Dendritic cell treated with granulocyte-macrophage colony-stimulating factor and Interleukin-4, amounts not matched to agents 40 ng/mL and 50 ng/mL, for 4 days (primary cell): ENCODE measurements at regions not wholly inside any gene's neighbourhood (a gene's known extent, or its start where the extent isn't known, plus 50 kb on each side); places are given as distances from the start of the nearest gene placed in this dataset.

Experiments used
- H3K27ac Mint-ChIP-seq: one replicate; pipeline ENCODE4 v1.8.0; 2022; ENCODE audit warnings: mild to moderate bottlenecking, mixed read lengths
- H3K27me3 Mint-ChIP-seq: one replicate; pipeline ENCODE4 v1.8.0; 2022; ENCODE audit warnings: mild to moderate bottlenecking, mixed read lengths
- H3K36me3 Mint-ChIP-seq: one replicate; pipeline ENCODE4 v1.8.0; 2022; ENCODE audit warnings: low read depth, mixed read lengths
- H3K4me1 Mint-ChIP-seq: one replicate; pipeline ENCODE4 v1.8.0; 2022; ENCODE audit warnings: low read depth, mixed read lengths
- H3K4me3 Mint-ChIP-seq: one replicate; pipeline ENCODE4 v1.8.0; 2022; ENCODE audit warnings: mild to moderate bottlenecking, moderate library complexity, mixed read lengths
- H3K9me3 Mint-ChIP-seq: one replicate; pipeline ENCODE4 v1.8.0; 2022; ENCODE audit warnings: mixed read lengths
- intact Hi-C: fragments of 100-400 bp; cut with micrococcal nuclease; formaldehyde crosslinking; loops from one replicate; pipeline ENCODE4 v1.15.0; 2022

- H3K27ac Mint-ChIP-seq, result no peak overlapping the region
- intact Hi-C loops, result no loop called here
- H3K9me3 Mint-ChIP-seq, result no peaks in the 10 kb centered on the region
- H3K4me1 Mint-ChIP-seq, result no peaks in the 10 kb centered on the region
- peaks cover 9% of the 10 kb centered on the region for H3K27me3 Mint-ChIP-seq
- H3K36me3 Mint-ChIP-seq, result no peaks in the 10 kb centered on the region
- H3K4me3 Mint-ChIP-seq, result no peak overlapping the region
These were observed 104.7 kb upstream of the GSE1 start for GRCh38 chr16:85508388-85508787.

- Mint-ChIP-seq H3K36me3 (no peaks in the 10 kb centered on the region), H3K9me3 (no peaks in the 10 kb centered on the region), H3K27me3 (peaks cover 12% of the 10 kb centered on the region), H3K27ac (no peak overlapping the region), H3K4me3 (no peak overlapping the region), H3K4me1 (no peaks in the 10 kb centered on the region)
- intact Hi-C loops, result no loop called here
These were observed 104.1 kb upstream of the GSE1 start for GRCh38 chr16:85508993-85509392.

DNA sequence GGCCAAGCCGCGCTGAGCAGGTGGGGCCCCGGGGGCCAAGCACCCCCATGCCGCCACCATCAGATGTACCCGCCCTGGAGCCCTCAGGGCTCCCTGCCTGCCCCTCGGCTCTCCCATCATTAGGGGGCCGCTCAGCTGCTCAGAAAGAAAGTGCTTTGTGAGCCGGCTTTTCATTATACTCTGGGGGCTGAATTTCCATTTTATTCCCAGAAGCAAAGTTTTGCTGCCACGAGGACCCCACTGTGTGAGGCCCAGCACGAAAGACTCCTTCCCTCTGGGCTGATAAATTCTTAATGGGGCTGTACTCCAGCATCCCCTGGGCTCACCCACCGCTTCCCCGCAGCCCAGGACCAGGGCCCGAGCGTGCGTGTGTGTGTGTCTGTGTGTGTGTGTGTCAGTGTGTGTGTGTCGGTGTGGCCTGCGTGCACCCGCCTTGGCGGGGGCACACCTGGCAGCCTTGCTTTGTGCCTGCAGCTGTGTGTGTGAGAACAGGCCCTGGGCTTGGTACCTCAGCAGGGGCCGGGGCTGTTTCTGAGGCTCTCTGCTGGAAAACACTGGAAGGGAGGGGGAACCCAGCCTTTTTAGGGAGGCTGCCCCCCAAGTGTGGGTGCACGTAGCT, 103.0 kb upstream of the GSE1 start:
- H3K4me3 Mint-ChIP-seq, result no peak overlapping the region
- no peaks in the 10 kb centered on the region for H3K36me3 Mint-ChIP-seq
- peaks cover 12% of the 10 kb centered on the region for H3K27me3 Mint-ChIP-seq
- H3K27ac Mint-ChIP-seq, result no peak overlapping the region
- H3K4me1 Mint-ChIP-seq, result no peaks in the 10 kb centered on the region
- H3K9me3 Mint-ChIP-seq, result no peaks in the 10 kb centered on the region
- intact Hi-C loops, result no loop called here

GRCh38 chr16:85511938-85512807, 100.9 kb upstream of the GSE1 start:
- Mint-ChIP-seq H3K36me3 (no peaks in the 10 kb centered on the region), H3K9me3 (no peaks in the 10 kb centered on the region), H3K4me1 (no peaks in the 10 kb centered on the region), H3K27me3 (peaks cover 12% of the 10 kb centered on the region), H3K4me3 (no peak overlapping the region), H3K27ac (no peak overlapping the region)
- intact Hi-C loops, result no loop called here

DNA sequence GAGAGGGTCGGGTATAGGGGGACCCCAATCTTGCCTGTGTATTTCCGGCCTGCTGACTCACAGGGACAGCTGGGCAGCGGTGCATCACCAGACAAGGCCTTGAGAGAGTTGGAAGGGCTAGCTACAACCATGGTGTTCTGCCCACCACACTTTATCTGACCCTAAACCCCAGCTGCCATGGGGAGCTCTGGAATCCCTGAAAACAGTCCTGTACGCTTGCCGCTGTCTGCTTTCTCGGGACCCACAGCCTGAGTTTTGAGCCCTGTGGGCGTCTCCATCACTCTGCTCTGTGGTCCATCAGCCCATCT, 100.4 kb upstream of the GSE1 start:
- Mint-ChIP-seq H3K4me1 (no peaks in the 10 kb centered on the region), H3K9me3 (no peaks in the 10 kb centered on the region), H3K27me3 (peaks cover 14% of the 10 kb centered on the region), H3K36me3 (no peaks in the 10 kb centered on the region), H3K27ac (no peak overlapping the region), H3K4me3 (no peak overlapping the region)
- intact Hi-C loops, result no loop called here

DNA sequence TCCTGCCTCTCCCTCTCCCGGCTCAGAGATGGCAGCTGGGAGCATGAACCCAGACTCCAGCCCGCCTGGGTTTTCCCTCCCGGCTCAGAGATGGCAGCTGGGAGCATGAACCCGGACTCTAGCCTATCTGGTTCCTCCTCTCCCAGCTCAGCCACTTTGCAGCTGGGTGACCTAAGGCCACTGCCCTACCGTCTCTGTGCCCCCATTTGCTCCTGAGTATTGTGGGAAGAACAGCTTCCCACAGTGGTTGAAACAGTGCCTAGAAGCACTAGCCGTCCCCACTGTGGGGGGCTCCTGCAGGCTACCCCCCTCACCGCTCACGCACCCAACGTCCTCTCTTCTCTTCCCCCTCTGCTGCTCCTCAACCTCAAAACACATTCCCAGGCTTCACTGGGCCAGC, 99.9 kb upstream of the GSE1 start:
- Mint-ChIP-seq H3K27me3 (peaks cover 14% of the 10 kb centered on the region), H3K36me3 (no peaks in the 10 kb centered on the region), H3K4me1 (no peaks in the 10 kb centered on the region), H3K4me3 (no peak overlapping the region), H3K9me3 (no peaks in the 10 kb centered on the region), H3K27ac (no peak overlapping the region)
- intact Hi-C loops, result no loop called here

GRCh38 chr16:85513649-85514048, 99.5 kb upstream of the GSE1 start:
- no peaks in the 10 kb centered on the region for H3K36me3 Mint-ChIP-seq
- intact Hi-C loops, result no loop called here
- no peak overlapping the region for H3K4me3 Mint-ChIP-seq
- H3K27me3 Mint-ChIP-seq, result peaks cover 14% of the 10 kb centered on the region
- no peaks in the 10 kb centered on the region for H3K4me1 Mint-ChIP-seq
- H3K9me3 Mint-ChIP-seq, result no peaks in the 10 kb centered on the region
- no peak overlapping the region for H3K27ac Mint-ChIP-seq

GRCh38 chr16:85514295-85514597, 98.9 kb upstream of the GSE1 start:
- Mint-ChIP-seq H3K4me3 (no peak overlapping the region), H3K9me3 (no peaks in the 10 kb centered on the region), H3K36me3 (no peaks in the 10 kb centered on the region), H3K27ac (no peak overlapping the region), H3K4me1 (no peaks in the 10 kb centered on the region), H3K27me3 (peaks cover 12% of the 10 kb centered on the region)
- intact Hi-C loops, result no loop called here

GRCh38 chr16:85514598-85515318, 98.4 kb upstream of the GSE1 start:
- no peaks in the 10 kb centered on the region for H3K9me3 Mint-ChIP-seq
- no peaks in the 10 kb centered on the region for H3K36me3 Mint-ChIP-seq
- H3K4me3 Mint-ChIP-seq, result no peak overlapping the region
- peaks cover 9% of the 10 kb centered on the region for H3K27me3 Mint-ChIP-seq
- H3K4me1 Mint-ChIP-seq, result no peaks in the 10 kb centered on the region
- no peak overlapping the region for H3K27ac Mint-ChIP-seq
- intact Hi-C loops, result no loop called here

- intact Hi-C loops, result no loop called here
- Mint-ChIP-seq H3K4me3 (no peak overlapping the region), H3K9me3 (no peaks in the 10 kb centered on the region), H3K4me1 (no peaks in the 10 kb centered on the region), H3K27ac (no peak overlapping the region), H3K27me3 (peaks cover 9% of the 10 kb centered on the region), H3K36me3 (no peaks in the 10 kb centered on the region)
These were observed 97.8 kb upstream of the GSE1 start for GRCh38 chr16:85515319-85515745.

GRCh38 chr16:85515830-85516397, 97.2 kb upstream of the GSE1 start:
- intact Hi-C loops, result no loop called here
- Mint-ChIP-seq H3K27ac (no peak overlapping the region), H3K4me3 (no peak overlapping the region), H3K27me3 (peaks cover 9% of the 10 kb centered on the region), H3K9me3 (no peaks in the 10 kb centered on the region), H3K36me3 (no peaks in the 10 kb centered on the region), H3K4me1 (no peaks in the 10 kb centered on the region)

DNA sequence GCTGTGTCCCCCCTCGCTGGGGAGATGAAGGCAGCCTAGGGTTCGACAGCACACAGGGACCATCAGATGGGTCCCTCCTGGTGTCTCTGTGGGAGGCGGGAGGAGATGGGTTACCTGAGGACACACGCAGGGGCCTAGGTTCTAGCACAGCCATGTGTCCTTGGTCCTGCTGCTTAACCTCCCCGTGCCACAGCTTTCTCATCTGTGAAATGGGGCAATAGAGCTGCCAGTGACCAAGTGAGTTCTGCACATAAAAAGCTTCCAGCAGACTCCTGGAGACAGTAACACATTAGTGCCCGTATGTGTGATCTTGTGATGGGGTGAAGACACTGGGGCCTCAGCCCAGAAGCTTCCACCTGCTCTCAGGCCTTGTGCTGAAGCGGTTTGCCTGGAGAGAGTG, 96.0 kb upstream of the GSE1 start:
- no peak overlapping the region for H3K4me3 Mint-ChIP-seq
- H3K27ac Mint-ChIP-seq, result no peak overlapping the region
- no peaks in the 10 kb centered on the region for H3K9me3 Mint-ChIP-seq
- no peaks in the 10 kb centered on the region for H3K4me1 Mint-ChIP-seq
- H3K27me3 Mint-ChIP-seq, result peaks cover 11% of the 10 kb centered on the region
- intact Hi-C loops, result no loop called here
- no peaks in the 10 kb centered on the region for H3K36me3 Mint-ChIP-seq

GRCh38 chr16:85517563-85518179, 95.5 kb upstream of the GSE1 start:
- no peak overlapping the region for H3K27ac Mint-ChIP-seq
- intact Hi-C loops, result no loop called here
- H3K4me3 Mint-ChIP-seq, result no peak overlapping the region
- H3K4me1 Mint-ChIP-seq, result peaks cover 4% of the 10 kb centered on the region
- peaks cover 12% of the 10 kb centered on the region for H3K27me3 Mint-ChIP-seq
- no peaks in the 10 kb centered on the region for H3K9me3 Mint-ChIP-seq
- no peaks in the 10 kb centered on the region for H3K36me3 Mint-ChIP-seq
